Fibroblast of villous mesenchyme (primary cell): ENCODE measurements at regions not wholly inside any gene's neighbourhood (a gene's known extent, or its start where the extent isn't known, plus 50 kb on each side); places are given as distances from the start of the nearest gene placed in this dataset.

Experiments used
- DNase-seq: peaks from one replicate; pipeline ENCODE4 v3.0.0-alpha.2; 2010; ENCODE audit warnings: low read depth
- H3K4me3 ChIP-seq: 2 replicates; pipeline ENCODE4 v1.5.1; 2011; ENCODE audit warnings: low read depth, mild to moderate bottlenecking, low read length
- TF ChIP-seq, protein P1 (sequence below): IDR thresholded peaks from 2 replicates; pipeline ENCODE4 v1.5.1; 2012; ENCODE audit warnings: low read depth, mild to moderate bottlenecking, low read length; ENCODE audit not compliant: insufficient read depth

DNA sequence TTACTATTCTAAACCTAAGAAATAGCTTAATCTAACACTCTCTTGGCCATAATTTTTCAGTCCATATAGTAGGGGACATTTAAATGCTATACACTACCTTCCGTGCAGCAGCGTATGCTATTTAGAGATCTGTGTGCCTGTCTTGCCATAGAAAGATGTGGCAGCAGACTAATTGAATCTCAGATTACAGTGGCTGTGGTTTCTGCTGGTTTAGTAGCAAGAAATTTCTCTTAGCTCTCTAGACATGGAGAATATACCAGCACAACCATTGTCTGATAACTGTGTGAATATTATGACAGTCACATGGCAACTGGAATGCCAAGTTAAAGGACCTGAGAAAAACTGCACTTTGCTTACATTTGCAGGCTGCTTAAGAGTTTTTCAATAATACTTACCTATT, 672.4 kb upstream of the MIR17HG start:
- TF ChIP-seq, protein P1, sequence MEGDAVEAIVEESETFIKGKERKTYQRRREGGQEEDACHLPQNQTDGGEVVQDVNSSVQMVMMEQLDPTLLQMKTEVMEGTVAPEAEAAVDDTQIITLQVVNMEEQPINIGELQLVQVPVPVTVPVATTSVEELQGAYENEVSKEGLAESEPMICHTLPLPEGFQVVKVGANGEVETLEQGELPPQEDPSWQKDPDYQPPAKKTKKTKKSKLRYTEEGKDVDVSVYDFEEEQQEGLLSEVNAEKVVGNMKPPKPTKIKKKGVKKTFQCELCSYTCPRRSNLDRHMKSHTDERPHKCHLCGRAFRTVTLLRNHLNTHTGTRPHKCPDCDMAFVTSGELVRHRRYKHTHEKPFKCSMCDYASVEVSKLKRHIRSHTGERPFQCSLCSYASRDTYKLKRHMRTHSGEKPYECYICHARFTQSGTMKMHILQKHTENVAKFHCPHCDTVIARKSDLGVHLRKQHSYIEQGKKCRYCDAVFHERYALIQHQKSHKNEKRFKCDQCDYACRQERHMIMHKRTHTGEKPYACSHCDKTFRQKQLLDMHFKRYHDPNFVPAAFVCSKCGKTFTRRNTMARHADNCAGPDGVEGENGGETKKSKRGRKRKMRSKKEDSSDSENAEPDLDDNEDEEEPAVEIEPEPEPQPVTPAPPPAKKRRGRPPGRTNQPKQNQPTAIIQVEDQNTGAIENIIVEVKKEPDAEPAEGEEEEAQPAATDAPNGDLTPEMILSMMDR, result no peak
- DNase-seq, result no peak

DNA sequence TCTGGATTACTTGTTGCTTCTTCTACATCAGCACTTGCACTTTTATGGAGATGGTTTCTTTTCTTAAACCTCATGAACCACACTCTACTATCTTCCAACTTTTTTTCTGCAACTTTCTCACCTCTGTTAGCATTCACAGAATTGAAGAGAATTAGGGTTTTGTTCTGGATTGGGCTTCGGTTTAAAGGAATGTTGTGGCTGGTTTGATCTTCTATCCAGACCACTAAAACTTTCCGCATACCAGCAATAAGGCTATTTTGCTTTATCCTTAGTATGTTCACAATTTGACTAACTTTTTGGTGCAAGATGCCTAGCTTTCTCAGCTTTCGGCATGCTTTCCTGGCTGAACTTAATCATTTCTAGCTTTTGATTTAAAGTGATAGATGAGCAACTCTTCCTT, 666.7 kb upstream of the MIR17HG start:
- no peak for DNase-seq
- TF ChIP-seq, protein P1, result no peak
- H3K4me3 ChIP-seq, result no peak overlapping the region

More for the DNA sequence above, 672.4 kb upstream of the MIR17HG start:
- H3K4me3 ChIP-seq, result no peak overlapping the region

DNA sequence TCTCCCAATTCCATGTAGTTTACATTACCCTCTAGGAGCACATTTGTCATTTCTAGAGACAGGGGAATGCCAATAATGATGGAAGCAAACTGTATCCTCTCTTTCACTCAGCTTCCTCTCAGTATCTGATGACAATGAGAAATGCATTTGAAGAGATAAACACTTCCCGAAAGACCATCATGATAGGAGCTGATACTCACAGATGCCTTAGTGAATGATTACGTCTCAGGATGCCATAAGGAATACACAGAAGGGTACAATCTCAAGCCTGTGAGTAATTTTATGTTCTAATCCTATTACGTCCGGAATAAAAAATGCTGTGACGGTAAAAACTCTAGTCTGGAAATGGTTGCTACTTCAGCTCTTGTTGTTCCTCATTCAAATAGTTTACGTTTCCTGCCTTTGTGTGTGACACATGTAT, 663.8 kb upstream of the MIR17HG start:
- DNase-seq, result no peak
- TF ChIP-seq, protein P1, result no peak
- no peak overlapping the region for H3K4me3 ChIP-seq

DNA sequence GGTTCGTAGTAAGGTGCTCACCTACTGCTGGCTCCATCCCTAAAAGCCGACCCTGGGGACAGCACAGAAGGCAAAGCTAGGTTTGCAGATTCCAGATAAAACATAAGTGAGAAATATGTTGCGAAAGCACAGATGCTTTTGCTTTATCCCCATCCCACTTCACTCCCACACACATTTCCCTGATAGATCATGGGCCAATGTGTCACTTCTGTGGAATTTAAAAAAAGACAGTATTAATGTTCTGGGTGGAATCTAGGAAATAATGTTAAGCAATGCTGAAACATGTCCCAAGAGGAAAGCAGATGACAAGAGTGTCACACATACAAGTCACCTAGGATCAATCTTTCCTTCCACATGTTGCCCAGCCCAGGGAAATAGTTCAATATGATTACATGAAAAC, 661.0 kb upstream of the MIR17HG start:
- peak; percentile 78 for DNase-seq
- TF ChIP-seq, protein P1, result no peak
- no peak overlapping the region for H3K4me3 ChIP-seq

DNA sequence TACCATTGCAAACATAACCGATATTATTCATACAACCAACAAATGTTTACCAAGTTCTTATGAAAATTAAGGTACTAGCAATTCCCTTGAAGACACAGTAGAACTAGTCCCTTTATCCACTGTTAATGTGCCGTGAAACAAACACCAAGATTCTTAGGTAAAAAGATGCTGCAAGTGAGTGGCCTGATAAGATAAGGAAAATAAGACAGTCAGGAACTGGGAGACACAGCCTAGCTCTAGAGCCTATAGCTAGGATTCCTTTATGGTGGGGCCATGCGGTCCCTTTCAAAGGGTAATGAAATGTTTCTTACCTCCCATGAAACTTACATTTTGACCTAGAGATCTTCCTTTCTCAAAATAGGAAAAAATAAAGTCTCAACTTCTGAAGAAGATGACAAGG, 658.4 kb upstream of the MIR17HG start:
- TF ChIP-seq, protein P1, result no peak
- no peak overlapping the region for H3K4me3 ChIP-seq

DNA sequence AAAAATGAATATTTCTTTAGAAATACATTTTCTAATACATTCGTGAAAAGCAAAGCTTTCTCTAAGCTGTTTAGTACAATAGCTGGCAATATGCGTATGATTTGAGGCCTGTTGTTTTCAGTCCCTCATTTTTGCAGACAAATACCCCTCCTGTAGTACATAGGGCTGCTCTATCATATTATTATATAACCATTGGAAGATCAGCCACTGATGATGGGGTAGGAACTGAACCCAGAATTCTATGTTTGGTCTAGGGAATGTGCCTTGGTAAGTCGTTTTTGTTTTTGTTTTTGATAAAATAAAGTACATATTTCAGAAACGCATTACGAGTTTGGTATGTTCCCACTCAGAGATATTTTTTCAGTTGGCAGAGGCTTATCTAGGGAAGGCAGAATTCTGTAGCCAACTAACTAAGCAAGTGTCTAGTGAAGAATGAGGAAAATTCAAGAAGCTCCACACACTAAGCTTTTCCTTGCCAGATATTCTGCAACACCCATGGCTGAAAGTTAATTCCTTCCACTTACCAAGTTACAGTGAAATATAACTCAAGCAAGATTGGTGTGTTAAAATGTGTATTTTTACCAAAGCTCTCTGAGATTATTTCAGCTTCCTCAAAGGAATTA, 656.9 kb upstream of the MIR17HG start:
- no peak overlapping the region for H3K4me3 ChIP-seq
- peak; percentile 22 for DNase-seq
- TF ChIP-seq, protein P1, result no peak

More for the DNA sequence above, 658.4 kb upstream of the MIR17HG start:
- no peak for DNase-seq

DNA sequence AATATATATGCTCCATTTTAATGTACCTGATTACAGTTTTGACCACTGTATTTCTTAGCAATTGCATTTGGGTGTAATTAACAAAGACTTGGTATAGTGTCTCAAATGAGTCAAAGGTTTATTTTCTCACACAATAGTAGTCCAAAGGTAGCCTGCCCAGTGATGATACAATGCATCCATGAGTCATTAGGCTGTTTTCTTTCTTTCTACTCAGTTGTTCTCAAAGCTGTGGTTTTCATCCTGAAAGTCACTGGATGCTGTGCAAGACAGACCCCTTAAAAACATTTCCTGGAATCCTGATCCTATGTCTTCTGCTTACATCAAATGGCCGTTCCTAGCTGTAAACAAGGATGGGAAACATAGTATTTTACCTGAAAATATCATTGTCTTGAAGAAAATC, 651.2 kb upstream of the MIR17HG start:
- TF ChIP-seq, protein P1, result no peak
- no peak overlapping the region for H3K4me3 ChIP-seq
- peak; percentile 16 for DNase-seq
